Hepatocyte (in vitro differentiated cells): ENCODE measurements at regions not wholly inside any gene's neighbourhood (a gene's known extent, or its start where the extent isn't known, plus 50 kb on each side); places are given as distances from the start of the nearest gene placed in this dataset.

Experiments
- CTCF ChIP-seq: fragments of 200-600 bp; sonication (generic); IDR thresholded peaks from 2 replicates; pipeline ENCODE4 v1.5.1; 2016; ENCODE audit warnings: antibody characterized with exemption, mild to moderate bottlenecking; ENCODE audit not compliant: poor library complexity
- EZH2 ChIP-seq: fragments of 200-600 bp; sonication (generic); IDR thresholded peaks from 2 replicates; pipeline ENCODE4 v1.6.1; 2016; ENCODE audit warnings: antibody characterized with exemption, mild to moderate bottlenecking, borderline replicate concordance

- TF ChIP-seq EZH2 (no peak), CTCF (no peak)
These were observed 259.4 kb upstream of the MVB12B start for GRCh38 chr9:126067031-126067734.
